Heart left ventricle (tissue), 13 donors: ENCODE measurements at regions not wholly inside any gene's neighbourhood (a gene's known extent, or its start where the extent isn't known, plus 50 kb on each side); places are given as distances from the start of the nearest gene placed in this dataset.

Experiments used
- CTCF ChIP-seq, 12 donors: fragments of 200-600 bp; sonication (generic) in 4 of 12; IDR thresholded peaks; one replicate each; pipeline versions ENCODE4 v1.5.0 to v1.8.0; 2018 to 2022; ENCODE audit warnings: antibody characterized with exemption in 12 of 12, mild to moderate bottlenecking in 5 of 12
- POLR2A ChIP-seq, 2 donors: fragments of 450-650 bp; IDR thresholded peaks; one replicate each; pipeline ENCODE4 v1.6.1; 2017; ENCODE audit warnings: antibody characterized with exemption in 2 of 2, mild to moderate bottlenecking in 2 of 2, moderate library complexity in 2 of 2
- donor health status: ischemic (EF 13 %, LVEDD 7.1; RV severe dilation, severe dysfunction).
- donor health status: DM: no; HTN: yes; CAD: no.
- donor health status: DM: no; HTN: no; CAD: no.
- donor health status: ischemic (EF 25% LVEDD 6.9; RV normal size, moderate dysfunction).
- donor health status: ischemic (EF 25% LVEDD 5.7; RV mildly dilated, moderate dysfunction).
- donor health status: ischemic (EF 35%, LVEDD 5.7; RV mildly dilated, moderate dysfunction).
- donor health status: nonischemic (EF 11% LVEDD 7.7; RV severe dilation, severe dysfunction).
- donor health status: DM: yes; HTN: yes; CAD: no.
- donor health status: PGD.
- donor health status: ischemic (EF 29% LVEDD 5.4; RV normal size, mild dysfunction).
- donor health status: nonischemic (EF 23%, LVEDD 6.1; RV moderate dilation, normal function).

GRCh38 chr12:16893426-16893825 is 287.5 kb upstream of the LMO3 start:
- no peak for TF ChIP-seq CTCF (IDR thresholded peaks at IDR 0.05)
- no peak for TF ChIP-seq POLR2A (IDR thresholded peaks at IDR 0.05)
